ENCODE measurements at regions not wholly inside any gene's neighbourhood (a gene's known extent, or its start where the extent isn't known, plus 50 kb on each side); places are given as distances from the start of the nearest gene placed in this dataset.

DNA sequence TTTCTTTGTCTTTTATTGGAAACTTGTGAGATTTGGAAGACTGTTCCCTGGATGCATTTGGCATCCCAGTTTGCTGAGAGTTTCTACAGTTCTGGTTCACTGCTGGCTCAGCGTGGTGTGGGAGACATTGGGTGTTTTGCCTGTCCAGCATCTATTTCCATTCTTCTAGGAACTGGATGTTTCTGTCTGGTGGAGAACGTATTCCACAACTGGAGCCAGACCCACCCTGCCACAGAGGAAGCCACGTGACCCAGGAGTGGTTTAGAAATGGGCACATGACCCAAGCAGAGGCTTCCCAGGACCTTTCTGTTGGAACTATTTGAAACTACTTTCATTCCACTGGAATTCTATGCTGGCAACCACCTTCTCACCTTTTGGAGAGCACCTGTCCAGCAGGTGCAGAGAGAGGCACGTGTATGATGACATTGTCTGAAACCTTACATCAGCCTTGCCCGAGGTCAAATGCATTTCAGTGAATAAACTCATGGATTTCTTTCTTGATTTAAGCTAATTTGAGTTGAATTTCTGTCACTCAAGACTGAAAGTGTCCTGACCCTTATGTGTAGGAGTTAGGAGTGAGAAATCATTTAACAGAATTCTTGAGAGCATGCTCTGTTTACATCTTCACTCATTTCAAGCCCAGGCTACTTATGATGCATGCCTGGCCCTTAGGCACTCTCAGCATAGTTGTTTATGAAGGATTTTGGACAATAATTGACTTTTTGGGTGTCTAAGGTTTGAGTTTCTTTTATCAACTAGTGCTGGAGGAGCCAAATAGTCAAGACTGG lies 121.8 kb downstream of the AKAP11 start:
- Histone ChIP-seq H4K20me1 (replicated peaks; ENCODE audit: insufficient read depth) (no peaks in the 10 kb centered on the region), H3K9me2 (ENCODE audit: insufficient read depth) (peaks cover 23% of the 10 kb centered on the region; the same call in 1 of the 2 replicates), H3K4me3 (no peak overlapping the region), H3K36me3 (ENCODE audit: insufficient read depth) (no peaks in the 10 kb centered on the region), H3K4me2 (no peak overlapping the region), H3K4me1 (ENCODE audit: insufficient read depth) (no peaks in the 10 kb centered on the region), H3K27me3 (ENCODE audit: insufficient read depth) (no peaks in the 10 kb centered on the region), H3K27ac (ENCODE audit: low read depth) (no peak overlapping the region), H3F3A (replicated peaks; ENCODE audit: low read depth) (no peaks in the 10 kb centered on the region), H3K79me2 (replicated peaks; ENCODE audit: insufficient read depth) (no peaks in the 10 kb centered on the region), H2AFZ (no peak overlapping the region)
- no peaks in the 10 kb centered on the region for H3K36me3 Mint-ChIP-seq (ENCODE audit: low read depth)
- ATAC-seq (no peak), DNase-seq (ENCODE audit: low spot score) (no peak)
- no peak overlapping the region for H3K4me3 Mint-ChIP-seq
- peaks cover 2% of the 10 kb centered on the region for H3K27me3 Mint-ChIP-seq (ENCODE audit: insufficient read depth, low read depth, poor library complexity)
- peaks cover 11% of the 10 kb centered on the region for H3K4me1 Mint-ChIP-seq
- no peaks in the 10 kb centered on the region; the same call in 2 of the 3 replicates for H3K9me3 Mint-ChIP-seq
- TF ChIP-seq NANOG (IDR thresholded peaks at IDR 0.05; ENCODE audit: borderline replicate concordance) = no peak
- TF ChIP-seq, protein P1, sequence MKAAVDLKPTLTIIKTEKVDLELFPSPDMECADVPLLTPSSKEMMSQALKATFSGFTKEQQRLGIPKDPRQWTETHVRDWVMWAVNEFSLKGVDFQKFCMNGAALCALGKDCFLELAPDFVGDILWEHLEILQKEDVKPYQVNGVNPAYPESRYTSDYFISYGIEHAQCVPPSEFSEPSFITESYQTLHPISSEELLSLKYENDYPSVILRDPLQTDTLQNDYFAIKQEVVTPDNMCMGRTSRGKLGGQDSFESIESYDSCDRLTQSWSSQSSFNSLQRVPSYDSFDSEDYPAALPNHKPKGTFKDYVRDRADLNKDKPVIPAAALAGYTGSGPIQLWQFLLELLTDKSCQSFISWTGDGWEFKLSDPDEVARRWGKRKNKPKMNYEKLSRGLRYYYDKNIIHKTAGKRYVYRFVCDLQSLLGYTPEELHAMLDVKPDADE (IDR thresholded peaks at IDR 0.05) = no peak
- TF ChIP-seq POLR2AphosphoS5 (IDR thresholded peaks at IDR 0.05; ENCODE audit: low read depth) = no peak
- TF ChIP-seq, protein P2, sequence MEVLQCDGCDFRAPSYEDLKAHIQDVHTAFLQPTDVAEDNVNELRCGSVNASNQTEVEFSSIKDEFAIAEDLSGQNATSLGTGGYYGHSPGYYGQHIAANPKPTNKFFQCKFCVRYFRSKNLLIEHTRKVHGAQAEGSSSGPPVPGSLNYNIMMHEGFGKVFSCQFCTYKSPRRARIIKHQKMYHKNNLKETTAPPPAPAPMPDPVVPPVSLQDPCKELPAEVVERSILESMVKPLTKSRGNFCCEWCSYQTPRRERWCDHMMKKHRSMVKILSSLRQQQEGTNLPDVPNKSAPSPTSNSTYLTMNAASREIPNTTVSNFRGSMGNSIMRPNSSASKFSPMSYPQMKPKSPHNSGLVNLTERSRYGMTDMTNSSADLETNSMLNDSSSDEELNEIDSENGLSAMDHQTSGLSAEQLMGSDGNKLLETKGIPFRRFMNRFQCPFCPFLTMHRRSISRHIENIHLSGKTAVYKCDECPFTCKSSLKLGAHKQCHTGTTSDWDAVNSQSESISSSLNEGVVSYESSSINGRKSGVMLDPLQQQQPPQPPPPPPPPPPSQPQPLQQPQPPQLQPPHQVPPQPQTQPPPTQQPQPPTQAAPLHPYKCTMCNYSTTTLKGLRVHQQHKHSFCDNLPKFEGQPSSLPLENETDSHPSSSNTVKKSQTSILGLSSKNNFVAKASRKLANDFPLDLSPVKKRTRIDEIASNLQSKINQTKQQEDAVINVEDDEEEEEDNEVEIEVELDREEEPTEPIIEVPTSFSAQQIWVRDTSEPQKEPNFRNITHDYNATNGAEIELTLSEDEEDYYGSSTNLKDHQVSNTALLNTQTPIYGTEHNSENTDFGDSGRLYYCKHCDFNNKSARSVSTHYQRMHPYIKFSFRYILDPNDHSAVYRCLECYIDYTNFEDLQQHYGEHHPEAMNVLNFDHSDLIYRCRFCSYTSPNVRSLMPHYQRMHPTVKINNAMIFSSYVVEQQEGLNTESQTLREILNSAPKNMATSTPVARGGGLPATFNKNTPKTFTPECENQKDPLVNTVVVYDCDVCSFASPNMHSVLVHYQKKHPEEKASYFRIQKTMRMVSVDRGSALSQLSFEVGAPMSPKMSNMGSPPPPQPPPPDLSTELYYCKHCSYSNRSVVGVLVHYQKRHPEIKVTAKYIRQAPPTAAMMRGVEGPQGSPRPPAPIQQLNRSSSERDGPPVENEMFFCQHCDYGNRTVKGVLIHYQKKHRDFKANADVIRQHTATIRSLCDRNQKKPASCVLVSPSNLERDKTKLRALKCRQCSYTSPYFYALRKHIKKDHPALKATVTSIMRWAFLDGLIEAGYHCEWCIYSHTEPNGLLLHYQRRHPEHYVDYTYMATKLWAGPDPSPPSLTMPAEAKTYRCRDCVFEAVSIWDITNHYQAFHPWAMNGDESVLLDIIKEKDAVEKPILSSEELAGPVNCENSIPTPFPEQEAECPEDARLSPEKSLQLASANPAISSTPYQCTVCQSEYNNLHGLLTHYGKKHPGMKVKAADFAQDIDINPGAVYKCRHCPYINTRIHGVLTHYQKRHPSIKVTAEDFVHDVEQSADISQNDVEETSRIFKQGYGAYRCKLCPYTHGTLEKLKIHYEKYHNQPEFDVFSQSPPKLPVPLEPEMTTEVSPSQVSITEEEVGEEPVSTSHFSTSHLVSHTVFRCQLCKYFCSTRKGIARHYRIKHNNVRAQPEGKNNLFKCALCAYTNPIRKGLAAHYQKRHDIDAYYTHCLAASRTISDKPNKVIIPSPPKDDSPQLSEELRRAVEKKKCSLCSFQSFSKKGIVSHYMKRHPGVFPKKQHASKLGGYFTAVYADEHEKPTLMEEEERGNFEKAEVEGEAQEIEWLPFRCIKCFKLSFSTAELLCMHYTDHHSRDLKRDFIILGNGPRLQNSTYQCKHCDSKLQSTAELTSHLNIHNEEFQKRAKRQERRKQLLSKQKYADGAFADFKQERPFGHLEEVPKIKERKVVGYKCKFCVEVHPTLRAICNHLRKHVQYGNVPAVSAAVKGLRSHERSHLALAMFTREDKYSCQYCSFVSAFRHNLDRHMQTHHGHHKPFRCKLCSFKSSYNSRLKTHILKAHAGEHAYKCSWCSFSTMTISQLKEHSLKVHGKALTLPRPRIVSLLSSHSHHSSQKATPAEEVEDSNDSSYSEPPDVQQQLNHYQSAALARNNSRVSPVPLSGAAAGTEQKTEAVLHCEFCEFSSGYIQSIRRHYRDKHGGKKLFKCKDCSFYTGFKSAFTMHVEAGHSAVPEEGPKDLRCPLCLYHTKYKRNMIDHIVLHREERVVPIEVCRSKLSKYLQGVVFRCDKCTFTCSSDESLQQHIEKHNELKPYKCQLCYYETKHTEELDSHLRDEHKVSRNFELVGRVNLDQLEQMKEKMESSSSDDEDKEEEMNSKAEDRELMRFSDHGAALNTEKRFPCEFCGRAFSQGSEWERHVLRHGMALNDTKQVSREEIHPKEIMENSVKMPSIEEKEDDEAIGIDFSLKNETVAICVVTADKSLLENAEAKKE (CRISPR knock-in tag; IDR thresholded peaks at IDR 0.05) = no peak
- TF ChIP-seq, protein P3, sequence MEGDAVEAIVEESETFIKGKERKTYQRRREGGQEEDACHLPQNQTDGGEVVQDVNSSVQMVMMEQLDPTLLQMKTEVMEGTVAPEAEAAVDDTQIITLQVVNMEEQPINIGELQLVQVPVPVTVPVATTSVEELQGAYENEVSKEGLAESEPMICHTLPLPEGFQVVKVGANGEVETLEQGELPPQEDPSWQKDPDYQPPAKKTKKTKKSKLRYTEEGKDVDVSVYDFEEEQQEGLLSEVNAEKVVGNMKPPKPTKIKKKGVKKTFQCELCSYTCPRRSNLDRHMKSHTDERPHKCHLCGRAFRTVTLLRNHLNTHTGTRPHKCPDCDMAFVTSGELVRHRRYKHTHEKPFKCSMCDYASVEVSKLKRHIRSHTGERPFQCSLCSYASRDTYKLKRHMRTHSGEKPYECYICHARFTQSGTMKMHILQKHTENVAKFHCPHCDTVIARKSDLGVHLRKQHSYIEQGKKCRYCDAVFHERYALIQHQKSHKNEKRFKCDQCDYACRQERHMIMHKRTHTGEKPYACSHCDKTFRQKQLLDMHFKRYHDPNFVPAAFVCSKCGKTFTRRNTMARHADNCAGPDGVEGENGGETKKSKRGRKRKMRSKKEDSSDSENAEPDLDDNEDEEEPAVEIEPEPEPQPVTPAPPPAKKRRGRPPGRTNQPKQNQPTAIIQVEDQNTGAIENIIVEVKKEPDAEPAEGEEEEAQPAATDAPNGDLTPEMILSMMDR (conservative IDR thresholded peaks at IDR 0.05; ENCODE audit: low read depth in 2 of 2) = no peak
- no peak for TF ChIP-seq STAT1 (IDR thresholded peaks at IDR 0.05; ENCODE audit: unreplicated experiment)
- TF ChIP-seq EZH2phosphoT487 (IDR thresholded peaks at IDR 0.05; ENCODE audit: unreplicated experiment) = no peak
- TF ChIP-seq, protein P4, sequence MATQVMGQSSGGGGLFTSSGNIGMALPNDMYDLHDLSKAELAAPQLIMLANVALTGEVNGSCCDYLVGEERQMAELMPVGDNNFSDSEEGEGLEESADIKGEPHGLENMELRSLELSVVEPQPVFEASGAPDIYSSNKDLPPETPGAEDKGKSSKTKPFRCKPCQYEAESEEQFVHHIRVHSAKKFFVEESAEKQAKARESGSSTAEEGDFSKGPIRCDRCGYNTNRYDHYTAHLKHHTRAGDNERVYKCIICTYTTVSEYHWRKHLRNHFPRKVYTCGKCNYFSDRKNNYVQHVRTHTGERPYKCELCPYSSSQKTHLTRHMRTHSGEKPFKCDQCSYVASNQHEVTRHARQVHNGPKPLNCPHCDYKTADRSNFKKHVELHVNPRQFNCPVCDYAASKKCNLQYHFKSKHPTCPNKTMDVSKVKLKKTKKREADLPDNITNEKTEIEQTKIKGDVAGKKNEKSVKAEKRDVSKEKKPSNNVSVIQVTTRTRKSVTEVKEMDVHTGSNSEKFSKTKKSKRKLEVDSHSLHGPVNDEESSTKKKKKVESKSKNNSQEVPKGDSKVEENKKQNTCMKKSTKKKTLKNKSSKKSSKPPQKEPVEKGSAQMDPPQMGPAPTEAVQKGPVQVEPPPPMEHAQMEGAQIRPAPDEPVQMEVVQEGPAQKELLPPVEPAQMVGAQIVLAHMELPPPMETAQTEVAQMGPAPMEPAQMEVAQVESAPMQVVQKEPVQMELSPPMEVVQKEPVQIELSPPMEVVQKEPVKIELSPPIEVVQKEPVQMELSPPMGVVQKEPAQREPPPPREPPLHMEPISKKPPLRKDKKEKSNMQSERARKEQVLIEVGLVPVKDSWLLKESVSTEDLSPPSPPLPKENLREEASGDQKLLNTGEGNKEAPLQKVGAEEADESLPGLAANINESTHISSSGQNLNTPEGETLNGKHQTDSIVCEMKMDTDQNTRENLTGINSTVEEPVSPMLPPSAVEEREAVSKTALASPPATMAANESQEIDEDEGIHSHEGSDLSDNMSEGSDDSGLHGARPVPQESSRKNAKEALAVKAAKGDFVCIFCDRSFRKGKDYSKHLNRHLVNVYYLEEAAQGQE (IDR thresholded peaks at IDR 0.05; ENCODE audit: unreplicated experiment) = no peak
- TF ChIP-seq EZH2 (IDR thresholded peaks at IDR 0.05; ENCODE audit: low read depth, unreplicated experiment) = no peak
- TF ChIP-seq CREB1 (CRISPR knock-in tag; IDR thresholded peaks at IDR 0.05; ENCODE audit: low read depth) = no peak
- TF ChIP-seq ZNF114 (CRISPR knock-in tag; IDR thresholded peaks at IDR 0.05) = no peak
- no peak for TF ChIP-seq JUNB (IDR thresholded peaks at IDR 0.05; ENCODE audit: unreplicated experiment)
- no peak for TF ChIP-seq ZNF331 (CRISPR knock-in tag; IDR thresholded peaks at IDR 0.05; ENCODE audit: low read depth)
- no peak overlapping the region for H3K27ac Mint-ChIP-seq
